ENCODE measurements at regions not wholly inside any gene's neighbourhood (a gene's known extent, or its start where the extent isn't known, plus 50 kb on each side); places are given as distances from the start of the nearest gene placed in this dataset.
A peak's percentile ranks its signal among the peaks of the same experiment; 100 is the strongest.
"Not testable (repeated sequence)": the region's sequence is repeated elsewhere in the genome, so short reads cannot be mapped to it uniquely, and the experiment has no call there.

DNA sequence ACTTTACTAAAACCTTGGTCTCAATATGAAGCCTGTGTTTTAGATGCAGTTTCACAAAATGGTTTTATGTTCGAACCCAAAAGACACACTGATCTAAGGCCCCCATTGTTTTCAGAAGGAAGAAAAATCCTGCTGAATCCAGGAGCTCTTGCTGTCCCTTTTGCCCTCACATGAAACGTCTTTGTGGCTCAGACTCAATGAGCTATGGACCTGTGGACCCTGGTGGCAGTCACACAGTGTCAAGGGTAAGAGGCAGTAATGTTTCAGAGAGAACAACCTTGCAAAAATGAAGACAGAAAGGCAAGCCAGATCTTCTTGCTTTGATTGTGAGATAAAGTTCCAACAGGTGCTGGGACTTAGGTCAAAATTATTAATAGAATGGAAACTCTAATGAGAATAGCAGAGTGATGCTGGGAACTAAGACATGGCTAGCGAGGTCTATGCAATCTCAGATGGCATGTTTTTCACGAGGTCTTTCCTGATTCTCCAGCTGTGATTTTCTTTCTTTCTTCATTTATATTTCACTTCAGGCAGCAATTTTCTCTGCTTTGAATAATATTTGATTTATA lies 164.9 kb upstream of the SLC38A2 start:
- Mint-ChIP-seq H3K4me1 (peaks cover 15 to 22% (median 17%) of the 10 kb centered on the region in 3 donors), H3K36me3 (peaks cover 5 to 9% of the 10 kb centered on the region in 2 donors), H3K27ac (no peak overlapping the region), H3K4me3 (no peak overlapping the region), H3K9me3 (peaks cover 0 to 12% (median 4%) of the 10 kb centered on the region in 7 donors), H3K27me3 (no peaks in the 10 kb centered on the region)
- no peak for ATAC-seq (ENCODE audit: low read depth in 2 of 2)
- DNase-seq: no peak

DNA sequence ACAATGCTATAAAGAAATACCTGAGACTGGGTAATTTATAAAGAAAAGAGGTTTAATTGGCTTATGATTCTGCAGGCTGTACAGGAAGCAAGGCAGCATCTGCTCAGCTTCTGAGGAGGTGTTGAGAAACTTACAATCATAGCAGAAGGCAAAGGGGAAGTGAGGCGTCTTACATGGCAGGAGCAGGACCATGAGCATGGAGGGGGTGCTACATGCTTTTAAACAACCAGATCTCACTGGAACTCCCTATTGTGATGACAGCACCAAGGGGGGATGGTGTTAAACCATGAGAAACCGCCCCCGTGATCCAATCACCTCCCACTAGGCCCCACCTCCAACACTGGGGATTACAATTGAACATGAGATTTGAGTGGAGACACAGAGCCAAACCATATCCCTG lies 163.7 kb upstream of the SLC38A2 start:
- Mint-ChIP-seq H3K4me3 (peak overlapping the region in 1 of 8 donors; percentile 42), H3K9me3 (peaks cover 0 to 12% (median 5%) of the 10 kb centered on the region in 7 donors), H3K27ac (peak overlapping the region in 4 of 6 donors; percentile 10 to 90 (median 60)), H3K4me1 (peaks cover 11 to 17% (median 15%) of the 10 kb centered on the region in 3 donors)
- DNase-seq: peak; percentile 20
- H3K27me3 Mint-ChIP-seq, H3K36me3 Mint-ChIP-seq: not testable (repeated sequence)
- ATAC-seq (ENCODE audit: low read depth in 2 of 2): peak; percentile 90 to 99

DNA sequence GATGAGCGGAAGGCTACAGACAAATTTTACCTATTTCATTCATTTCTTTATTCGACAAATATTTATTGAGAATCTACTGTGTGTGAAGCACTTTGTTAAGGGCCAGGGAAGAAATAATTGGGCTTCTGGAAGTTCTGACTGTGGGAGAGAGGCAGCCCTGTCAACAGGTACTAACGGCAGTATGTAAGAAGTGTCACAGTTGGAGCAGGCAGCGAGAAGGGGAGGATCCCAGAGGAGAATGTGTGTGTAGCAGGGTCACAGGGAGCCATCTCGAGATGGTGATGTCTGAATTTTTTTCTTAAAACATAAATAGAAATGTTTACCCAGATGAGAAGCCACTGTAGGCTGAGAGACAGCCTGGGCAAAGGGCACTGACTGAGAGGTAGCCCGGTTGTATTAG lies 163.3 kb upstream of the SLC38A2 start:
- DNase-seq (no peak), ATAC-seq (ENCODE audit: low read depth in 2 of 2) (no peak)
- Mint-ChIP-seq H3K9me3 (peaks cover 0 to 10% (median 2%) of the 10 kb centered on the region in 7 donors), H3K27me3 (no peaks in the 10 kb centered on the region), H3K36me3 (peaks cover 5 to 9% of the 10 kb centered on the region in 2 donors), H3K4me1 (peaks cover 11 to 17% (median 15%) of the 10 kb centered on the region in 3 donors), H3K27ac (peak overlapping the region in 5 of 6 donors; percentile 55 to 92 (median 67)), H3K4me3 (no peak overlapping the region)

DNA sequence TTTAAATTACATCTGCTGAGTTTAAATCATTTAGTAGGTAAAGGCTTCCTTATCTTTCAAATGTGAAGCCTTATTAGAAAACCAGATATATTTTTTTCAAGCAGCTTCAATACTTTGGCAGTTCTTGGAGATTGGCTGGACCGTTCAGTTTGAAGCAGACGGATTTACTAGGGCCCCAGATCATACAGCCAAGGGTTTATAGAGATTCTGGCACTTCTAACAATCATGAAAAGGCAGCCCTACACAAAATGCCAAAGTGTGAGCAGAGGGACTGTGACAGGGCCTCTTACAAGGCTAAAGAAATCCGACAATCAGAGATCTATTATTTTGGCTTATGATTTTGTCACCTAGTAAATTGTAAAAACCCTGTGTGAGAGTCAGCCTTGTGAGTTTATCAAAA lies 162.8 kb upstream of the SLC38A2 start:
- Mint-ChIP-seq H3K27ac (peak overlapping the region in 4 of 6 donors; percentile 55 to 92 (median 78)), H3K27me3 (no peaks in the 10 kb centered on the region), H3K9me3 (peaks cover 0 to 10% (median 2%) of the 10 kb centered on the region in 7 donors), H3K36me3 (peaks cover 5 to 9% of the 10 kb centered on the region in 2 donors), H3K4me1 (peaks cover 11 to 17% (median 15%) of the 10 kb centered on the region in 3 donors), H3K4me3 (no peak overlapping the region)
- ATAC-seq (ENCODE audit: low read depth in 2 of 2) (no peak), DNase-seq (no peak)

DNA sequence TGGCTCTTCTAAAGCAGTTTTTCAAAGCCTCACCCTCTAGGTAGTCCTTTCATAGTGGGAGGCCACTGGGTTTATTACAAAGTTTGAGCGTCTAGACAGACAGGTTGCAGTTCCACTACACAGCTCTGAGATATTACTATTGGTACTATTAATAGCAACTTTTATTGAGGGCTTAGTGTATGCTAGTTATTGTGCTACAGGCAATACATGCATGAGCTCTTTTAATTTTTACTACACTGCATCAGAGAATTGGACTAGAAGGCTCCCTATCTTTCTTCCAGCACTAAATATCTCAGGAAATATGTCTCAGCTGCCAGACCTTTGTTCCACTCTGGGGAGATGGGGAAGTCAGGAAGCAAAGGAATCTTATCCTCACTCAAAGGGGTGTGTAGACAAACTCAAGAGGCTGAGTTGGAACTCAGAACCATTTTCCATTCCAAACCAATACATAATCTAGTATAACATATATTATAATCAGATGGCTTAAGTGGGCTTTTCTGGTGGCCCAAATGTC lies 161.8 kb upstream of the SLC38A2 start:
- H3K9me3 Mint-ChIP-seq: peaks cover 0 to 10% (median 6%) of the 10 kb centered on the region in 7 donors
- no peaks in the 10 kb centered on the region for H3K27me3 Mint-ChIP-seq
- peaks cover 11 to 16% (median 15%) of the 10 kb centered on the region in 3 donors for H3K4me1 Mint-ChIP-seq
- H3K27ac Mint-ChIP-seq: no peak overlapping the region
- no peak overlapping the region for H3K4me3 Mint-ChIP-seq
- H3K36me3 Mint-ChIP-seq: peaks cover 1 to 10% of the 10 kb centered on the region in 2 donors
- ATAC-seq (ENCODE audit: low read depth in 2 of 2): no peak
- DNase-seq: no peak

DNA sequence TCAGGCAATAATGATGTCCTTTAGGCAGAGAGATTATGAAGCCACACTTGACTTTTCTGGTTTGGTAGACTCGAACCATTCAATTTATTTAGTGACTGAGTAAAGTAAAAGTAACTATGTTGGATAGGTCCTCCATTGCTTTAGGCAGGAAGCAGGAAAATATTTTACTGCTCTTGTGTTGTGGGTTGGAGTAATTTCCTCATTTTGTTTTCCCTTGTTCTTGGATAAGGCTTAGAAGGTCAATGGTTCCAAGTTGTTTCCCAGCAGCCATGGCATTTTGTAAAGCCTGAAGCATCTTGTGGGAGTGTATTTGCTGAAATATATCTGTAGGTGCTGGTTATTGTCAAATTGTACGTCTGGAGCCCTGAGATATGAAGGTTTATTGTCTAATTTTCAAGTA lies 161.2 kb upstream of the SLC38A2 start:
- peaks cover 0 to 7% of the 10 kb centered on the region in 2 donors for H3K36me3 Mint-ChIP-seq
- H3K4me1 Mint-ChIP-seq: peaks cover 11 to 15% (median 15%) of the 10 kb centered on the region in 3 donors
- H3K27me3 Mint-ChIP-seq: no peaks in the 10 kb centered on the region
- peaks cover 0 to 10% (median 6%) of the 10 kb centered on the region in 7 donors for H3K9me3 Mint-ChIP-seq
- ATAC-seq (ENCODE audit: low read depth in 2 of 2): no peak
- no peak overlapping the region for H3K27ac Mint-ChIP-seq
- no peak for DNase-seq
- H3K4me3 Mint-ChIP-seq: no peak overlapping the region

DNA sequence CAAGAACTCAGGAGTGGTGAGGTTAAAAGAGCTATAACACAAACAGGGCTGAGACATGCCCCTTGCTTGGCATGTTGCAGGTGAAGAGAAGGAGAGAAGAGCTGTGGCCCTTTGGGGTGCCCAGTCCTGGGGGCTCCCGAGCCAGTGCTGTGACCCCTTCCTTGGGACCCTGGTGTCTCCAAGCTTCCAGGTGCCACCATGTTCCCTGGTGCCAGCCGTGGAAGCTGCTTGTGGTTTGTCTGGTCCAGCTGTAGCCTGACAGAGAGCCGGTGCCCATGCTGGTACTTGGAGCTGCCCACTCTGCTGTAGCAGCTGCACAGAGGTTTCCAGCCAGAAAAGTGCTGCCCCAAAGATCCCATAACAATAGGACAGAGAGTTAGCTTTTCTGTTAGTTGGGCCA lies 159.2 kb upstream of the SLC38A2 start:
- H3K4me3 Mint-ChIP-seq: no peak overlapping the region
- no peaks in the 10 kb centered on the region for H3K27me3 Mint-ChIP-seq
- no peak overlapping the region for H3K27ac Mint-ChIP-seq
- no peak for DNase-seq
- peaks cover 14 to 15% of the 10 kb centered on the region in 2 donors for H3K36me3 Mint-ChIP-seq
- H3K4me1 Mint-ChIP-seq: peaks cover 11 to 15% (median 13%) of the 10 kb centered on the region in 3 donors
- no peak for ATAC-seq (ENCODE audit: low read depth in 2 of 2)
- H3K9me3 Mint-ChIP-seq: peaks cover 0 to 20% (median 8%) of the 10 kb centered on the region in 7 donors

DNA sequence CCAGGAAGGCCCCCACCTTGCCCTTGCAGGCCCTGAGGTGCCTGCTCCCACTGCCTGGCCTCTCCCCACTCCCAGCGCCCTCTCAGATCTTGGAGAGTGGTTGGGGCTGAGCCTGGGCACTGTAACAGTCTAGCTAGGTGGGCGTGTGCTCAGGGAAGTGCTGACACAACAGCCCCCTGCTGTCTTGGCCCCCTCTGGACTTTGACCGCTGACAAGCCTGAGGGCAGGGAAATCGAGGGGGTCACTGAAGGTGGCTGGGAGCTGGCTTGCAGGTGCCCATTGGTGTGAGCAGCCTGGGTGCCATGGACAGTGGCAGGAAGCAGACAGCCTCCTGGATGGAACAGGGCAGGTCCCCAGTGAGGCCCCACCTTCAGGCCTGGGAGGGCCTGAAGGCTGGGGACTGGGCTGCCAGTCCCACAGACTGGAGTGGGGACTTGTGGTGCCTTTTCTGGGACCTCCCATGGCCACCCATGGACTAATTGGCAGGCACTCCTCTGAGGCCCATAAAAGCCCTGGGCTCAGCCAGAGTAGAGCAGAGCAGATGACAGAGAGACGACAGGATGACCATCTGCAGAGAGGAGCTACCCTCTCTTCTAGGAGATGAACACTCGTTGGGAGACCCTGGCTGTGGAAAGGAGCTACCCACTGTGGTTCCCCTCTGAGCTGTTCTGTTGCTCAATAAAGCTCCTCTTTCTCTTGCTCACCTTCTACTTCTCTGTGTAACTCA lies 158.6 kb upstream of the SLC38A2 start:
- no peak overlapping the region for H3K27ac Mint-ChIP-seq
- H3K27me3 Mint-ChIP-seq: no peaks in the 10 kb centered on the region
- DNase-seq: no peak
- peaks cover 14 to 15% of the 10 kb centered on the region in 2 donors for H3K36me3 Mint-ChIP-seq
- H3K4me3 Mint-ChIP-seq: no peak overlapping the region
- H3K9me3 Mint-ChIP-seq: peaks cover 0 to 20% (median 8%) of the 10 kb centered on the region in 7 donors
- H3K4me1 Mint-ChIP-seq: peaks cover 6 to 9% (median 7%) of the 10 kb centered on the region in 3 donors
- no peak for ATAC-seq (ENCODE audit: low read depth in 2 of 2)

DNA sequence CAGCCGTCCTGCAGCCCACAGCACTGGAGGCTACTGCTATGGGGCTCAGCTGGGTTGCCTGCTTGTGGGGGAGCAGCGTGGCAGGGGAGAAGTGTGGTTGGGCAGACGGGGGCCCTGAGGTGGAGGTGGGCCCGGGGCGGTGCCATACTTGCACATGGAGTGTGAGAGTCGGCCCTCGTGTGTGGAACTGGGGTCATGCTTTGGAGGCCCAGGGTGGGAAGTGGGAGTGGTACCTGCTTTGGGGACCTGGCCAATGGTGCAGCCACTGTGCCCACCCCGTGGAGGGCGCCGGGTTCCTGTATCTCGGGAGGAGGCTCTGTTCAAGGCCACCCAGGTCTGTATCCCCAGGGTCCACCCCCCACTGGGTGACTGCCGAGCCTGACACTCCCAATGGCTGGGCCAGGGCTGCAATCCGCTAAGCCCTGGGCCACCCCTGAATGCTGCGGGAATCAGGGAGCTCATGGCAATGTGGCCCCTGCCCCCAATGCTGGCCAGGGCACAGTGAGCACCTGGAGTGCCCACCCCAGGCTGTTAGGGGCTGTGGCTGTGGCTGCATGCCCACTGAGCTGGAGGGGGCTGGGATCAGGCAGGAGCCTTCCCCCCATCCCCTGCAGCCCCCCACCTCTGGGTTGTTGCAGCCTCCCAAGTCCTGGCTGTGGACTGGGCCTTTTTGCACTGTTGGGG lies 157.9 kb upstream of the SLC38A2 start:
- Mint-ChIP-seq H3K27me3 (no peaks in the 10 kb centered on the region), H3K36me3 (peaks cover 14 to 18% of the 10 kb centered on the region in 2 donors), H3K4me1 (peaks cover 0 to 4% (median under 1%) of the 10 kb centered on the region in 3 donors), H3K4me3 (no peak overlapping the region), H3K27ac (no peak overlapping the region), H3K9me3 (peaks cover 0 to 20% (median 8%) of the 10 kb centered on the region in 7 donors)
- ATAC-seq (ENCODE audit: low read depth in 2 of 2) (no peak), DNase-seq (no peak)

DNA sequence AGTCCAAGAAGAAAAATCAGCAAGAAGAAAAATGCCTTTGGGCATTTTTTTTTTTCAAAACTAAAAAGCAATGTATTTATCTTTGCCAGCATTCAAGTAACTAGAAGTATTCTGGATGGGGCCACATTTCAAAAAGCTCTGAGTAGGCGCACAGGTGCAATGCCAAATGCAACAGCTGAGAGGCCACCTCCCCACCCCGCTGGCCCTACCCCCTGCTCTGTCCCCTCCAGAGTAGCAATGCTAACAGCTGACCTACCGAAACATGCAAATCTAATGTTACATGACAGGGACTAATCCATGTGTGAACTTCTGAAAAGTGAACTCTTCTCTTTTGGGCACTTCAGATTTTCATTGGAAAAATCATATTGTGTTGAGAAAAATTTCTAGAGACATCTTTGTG lies 153.7 kb upstream of the SLC38A2 start:
- H3K36me3 Mint-ChIP-seq: peaks cover 20 to 24% of the 10 kb centered on the region in 2 donors
- H3K27me3 Mint-ChIP-seq: no peaks in the 10 kb centered on the region
- H3K4me3 Mint-ChIP-seq: no peak overlapping the region
- H3K27ac Mint-ChIP-seq: no peak overlapping the region
- peaks cover 0 to 7% (median 0%) of the 10 kb centered on the region in 3 donors for H3K4me1 Mint-ChIP-seq
- DNase-seq (no peak), ATAC-seq (ENCODE audit: low read depth in 2 of 2) (no peak)
- peaks cover 0 to 12% (median 5%) of the 10 kb centered on the region in 7 donors for H3K9me3 Mint-ChIP-seq

DNA sequence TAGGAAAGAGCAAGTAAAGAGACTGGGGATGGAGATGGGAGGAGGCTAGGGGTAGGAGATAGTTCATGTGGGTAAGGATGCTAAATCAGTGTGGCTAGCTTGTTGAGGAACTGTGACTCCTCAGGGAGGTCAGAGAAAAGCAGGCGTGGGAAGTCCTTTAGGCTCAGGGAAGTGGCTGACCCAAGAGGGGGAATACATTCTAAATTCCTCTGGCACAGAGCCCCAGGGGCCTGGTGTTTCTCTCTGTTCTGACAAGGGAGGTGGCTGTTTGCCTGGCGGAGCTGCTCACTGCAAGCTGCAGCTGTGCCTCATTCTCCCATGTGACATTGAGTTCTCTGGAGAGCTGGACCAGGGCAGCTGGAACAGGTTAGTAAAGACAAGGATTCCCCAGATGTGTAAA lies 152.2 kb upstream of the SLC38A2 start:
- peak overlapping the region in 3 of 6 donors; percentile 27 to 88 (median 79) for H3K27ac Mint-ChIP-seq
- H3K36me3 Mint-ChIP-seq: peaks cover 13 to 24% of the 10 kb centered on the region in 2 donors

DNA sequence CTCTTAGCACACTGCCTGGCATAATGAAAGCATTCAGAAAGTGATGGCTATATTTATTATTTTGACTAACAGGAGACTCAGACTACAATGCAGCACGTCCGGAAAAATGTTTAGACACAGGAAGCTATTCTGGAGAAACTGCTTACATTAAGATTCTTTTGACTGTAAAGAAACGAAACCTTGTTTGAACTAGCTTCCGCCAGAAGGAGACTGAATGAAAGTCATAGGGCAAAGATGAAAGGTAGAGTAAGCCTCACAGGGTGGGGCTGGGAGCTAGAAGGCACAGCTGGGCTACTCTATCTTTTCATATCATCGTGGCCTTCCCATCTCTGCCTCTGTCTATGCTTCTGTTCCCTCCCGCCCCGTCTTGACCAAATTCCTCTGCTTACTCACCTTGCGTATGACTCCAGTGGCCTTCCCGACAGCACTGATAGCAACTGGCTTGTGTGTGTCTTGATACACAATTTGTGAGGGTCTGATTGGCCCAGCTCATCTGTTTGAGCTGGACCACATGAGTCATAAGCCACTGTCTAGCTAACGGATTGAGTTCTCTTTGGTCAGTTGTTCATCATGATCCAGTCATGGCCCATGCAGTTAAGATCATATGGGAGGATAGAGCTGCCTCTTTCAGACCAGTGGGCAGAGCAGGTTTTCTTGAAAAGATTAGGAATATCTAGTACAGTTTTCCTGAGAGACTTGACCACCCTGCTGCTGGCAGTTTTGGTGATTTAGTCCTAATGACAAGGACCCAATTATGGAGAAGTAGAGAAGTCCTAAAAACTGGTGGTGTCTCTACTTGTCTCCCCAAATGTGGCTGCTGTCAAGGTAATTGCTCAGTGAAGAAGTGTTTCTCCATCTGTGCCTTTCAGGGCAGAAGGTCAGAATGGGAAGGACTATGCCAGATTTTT lies 151.5 kb upstream of the SLC38A2 start:
- Mint-ChIP-seq H3K4me1 (peaks cover 0 to 3% (median 1%) of the 10 kb centered on the region in 3 donors), H3K9me3 (peaks cover 0 to 12% (median 2%) of the 10 kb centered on the region in 7 donors), H3K27ac (peak overlapping the region in 3 of 6 donors; percentile 27 to 88 (median 35)), H3K4me3 (no peak overlapping the region), H3K27me3 (no peaks in the 10 kb centered on the region), H3K36me3 (peaks cover 13 to 24% of the 10 kb centered on the region in 2 donors)
- DNase-seq (no peak), ATAC-seq (ENCODE audit: low read depth in 2 of 2) (no peak)

More for the DNA sequence above, 152.2 kb upstream of the SLC38A2 start:
- ATAC-seq (ENCODE audit: low read depth in 2 of 2) (no peak), DNase-seq (no peak)
- peaks cover 0 to 3% (median 0%) of the 10 kb centered on the region in 3 donors for H3K4me1 Mint-ChIP-seq
- H3K9me3 Mint-ChIP-seq: peaks cover 0 to 12% (median 2%) of the 10 kb centered on the region in 7 donors
- H3K27me3 Mint-ChIP-seq: no peaks in the 10 kb centered on the region
- H3K4me3 Mint-ChIP-seq: no peak overlapping the region

Data from naive B cell (primary cell).